Esophagus muscularis mucosa (tissue), 4 donors: ENCODE measurements at regions not wholly inside any gene's neighbourhood (a gene's known extent, or its start where the extent isn't known, plus 50 kb on each side); places are given as distances from the start of the nearest gene placed in this dataset.
"Not testable (repeated sequence)": the region's sequence is repeated elsewhere in the genome, so short reads cannot be mapped to it uniquely, and the experiment has no call there.

ENCODE experiments used
- DNase-seq: peaks from one replicate; pipeline ENCODE4 v3.0.0-alpha.2; 2017; ENCODE audit errors: extremely low spot score
- H3K27ac ChIP-seq, 4 donors: fragments of 200-600 bp; sonication (generic); replicated peaks in 1 of 4; 1 replicate in 3 of 4; 2 replicates in 1 of 4; pipeline ENCODE4 v1.5.1; 2016 to 2019; ENCODE audit warnings: mild to moderate bottlenecking in 1 of 4
- H3K27me3 ChIP-seq, 4 donors: fragments of 200-600 bp; sonication (generic); one replicate each; pipeline versions ENCODE4 v1.5.1 to v1.6.0; 2016 to 2019
- H3K36me3 ChIP-seq, 4 donors: fragments of 200-600 bp; sonication (generic); one replicate each; pipeline ENCODE4 v1.5.1; 2016 to 2019
- H3K4me1 ChIP-seq, 4 donors: fragments of 200-600 bp; sonication (generic); one replicate each; pipeline ENCODE4 v1.5.1; 2016 to 2019
- H3K4me3 ChIP-seq, 4 donors: fragments of 200-600 bp; sonication (generic); 1 replicate in 2 of 4; 2 replicates in 2 of 4; pipeline ENCODE4 v1.5.1; 2016 to 2019; ENCODE audit warnings: mild to moderate bottlenecking in 4 of 4, moderate library complexity in 1 of 4
- H3K9me3 ChIP-seq, 4 donors: fragments of 200-600 bp; sonication (generic); 1 replicate in 3 of 4; 2 replicates in 1 of 4; pipeline ENCODE4 v1.5.1; 2016 to 2019
- EP300 ChIP-seq: sonication (generic); formaldehyde crosslinking; IDR thresholded peaks from one replicate; pipeline ENCODE4 v1.6.1; 2017; ENCODE audit warnings: antibody characterized with exemption
- POLR2A ChIP-seq: fragments of 450-650 bp; IDR thresholded peaks from one replicate; pipeline ENCODE4 v1.6.1; 2017; ENCODE audit warnings: antibody characterized with exemption, moderate library complexity, mild to moderate bottlenecking, low read depth
- POLR2AphosphoS5 ChIP-seq, 2 donors: sonication (generic); formaldehyde crosslinking; IDR thresholded peaks; one replicate each; pipeline ENCODE4 v1.6.1; 2017; ENCODE audit warnings: antibody characterized with exemption in 2 of 2
- WGBS: methylation state at CpG from one replicate; pipeline ENCODE4 v1.1.5; 2018; 5-methylcytosine and 5-hydroxymethylcytosine counted together
- intact Hi-C: fragments of 100-400 bp; cut with DNase I; formaldehyde crosslinking; loops from one replicate; pipeline ENCODE4 v1.15.1; 2023
- TF ChIP-seq, protein P1 (sequence below), 3 experiments: fragments of 200-600 bp in 2 of 3; fragments of 450-650 bp in 1 of 3; sonication (generic) in 2 of 3; IDR thresholded peaks; one replicate each; pipeline ENCODE4 v1.5.1; 2017 to 2019; ENCODE audit warnings: antibody characterized with exemption in 3 of 3, mild to moderate bottlenecking in 2 of 3, moderate library complexity in 1 of 3

DNA sequence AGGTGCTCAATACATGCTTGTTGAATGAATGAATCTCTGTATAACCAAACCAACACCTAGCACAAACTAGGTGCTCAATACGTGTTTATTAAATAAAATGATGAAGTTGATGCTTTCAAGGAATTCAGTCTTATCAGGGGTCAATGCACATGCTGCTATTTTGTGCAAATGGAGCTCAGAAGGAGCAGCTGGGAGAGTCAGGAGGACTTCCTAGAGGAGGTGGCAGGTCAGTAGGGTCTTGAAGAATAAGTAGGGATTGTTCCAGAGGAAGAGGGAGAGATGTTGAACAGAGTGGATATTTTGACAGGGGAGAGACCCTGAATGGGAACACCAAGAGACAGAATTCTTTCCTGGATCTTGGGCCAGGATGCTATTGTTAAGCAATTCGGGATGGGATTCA lies 92.7 kb upstream of the LHX1 start:
- DNase-seq = no peak
- no peak overlapping the region for H3K27ac ChIP-seq
- WGBS = 79% methylated on average over 2 of the region's 2 CpGs
- H3K27me3 ChIP-seq = peaks cover 0 to 82% (median 4%) of the 10 kb centered on the region in 4 donors
- TF ChIP-seq POLR2AphosphoS5 (IDR thresholded peaks at IDR 0.05) = no peak
- TF ChIP-seq POLR2A = no peak
- TF ChIP-seq EP300 = no peak
- TF ChIP-seq, protein P1, sequence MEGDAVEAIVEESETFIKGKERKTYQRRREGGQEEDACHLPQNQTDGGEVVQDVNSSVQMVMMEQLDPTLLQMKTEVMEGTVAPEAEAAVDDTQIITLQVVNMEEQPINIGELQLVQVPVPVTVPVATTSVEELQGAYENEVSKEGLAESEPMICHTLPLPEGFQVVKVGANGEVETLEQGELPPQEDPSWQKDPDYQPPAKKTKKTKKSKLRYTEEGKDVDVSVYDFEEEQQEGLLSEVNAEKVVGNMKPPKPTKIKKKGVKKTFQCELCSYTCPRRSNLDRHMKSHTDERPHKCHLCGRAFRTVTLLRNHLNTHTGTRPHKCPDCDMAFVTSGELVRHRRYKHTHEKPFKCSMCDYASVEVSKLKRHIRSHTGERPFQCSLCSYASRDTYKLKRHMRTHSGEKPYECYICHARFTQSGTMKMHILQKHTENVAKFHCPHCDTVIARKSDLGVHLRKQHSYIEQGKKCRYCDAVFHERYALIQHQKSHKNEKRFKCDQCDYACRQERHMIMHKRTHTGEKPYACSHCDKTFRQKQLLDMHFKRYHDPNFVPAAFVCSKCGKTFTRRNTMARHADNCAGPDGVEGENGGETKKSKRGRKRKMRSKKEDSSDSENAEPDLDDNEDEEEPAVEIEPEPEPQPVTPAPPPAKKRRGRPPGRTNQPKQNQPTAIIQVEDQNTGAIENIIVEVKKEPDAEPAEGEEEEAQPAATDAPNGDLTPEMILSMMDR (IDR thresholded peaks at IDR 0.05) = no peak
- no peaks in the 10 kb centered on the region for H3K4me1 ChIP-seq
- H3K36me3 ChIP-seq = no peaks in the 10 kb centered on the region
- H3K4me3 ChIP-seq = no peak overlapping the region
- intact Hi-C loops = no loop called here
- H3K9me3 ChIP-seq = peaks cover 0 to 10% (median 2%) of the 10 kb centered on the region in 4 donors

DNA sequence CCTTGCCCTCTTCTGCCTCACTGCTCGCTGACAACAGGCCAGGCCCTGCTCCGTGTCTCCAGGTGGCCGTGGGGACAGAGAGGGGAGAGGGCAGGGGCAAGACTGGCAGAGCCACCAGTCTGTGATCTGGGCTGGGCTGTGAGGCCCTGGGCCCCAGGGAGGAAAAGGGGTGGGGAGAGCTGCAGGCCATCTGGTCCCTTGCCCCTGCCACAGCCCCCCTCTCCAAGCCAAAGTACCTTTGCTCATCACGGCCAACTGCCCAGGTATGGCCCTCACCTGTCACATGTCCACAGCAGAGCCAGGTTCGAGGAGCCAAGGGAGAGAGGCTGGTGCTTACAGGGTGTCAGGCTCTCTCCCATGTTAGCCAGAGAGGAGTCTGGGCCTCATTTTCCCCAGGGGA lies 91.4 kb upstream of the LHX1 start:
- Histone ChIP-seq H3K4me3 (no peak overlapping the region), H3K27ac (no peak overlapping the region), H3K9me3 (peaks cover 0 to 3% (median under 1%) of the 10 kb centered on the region in 4 donors), H3K4me1 (no peaks in the 10 kb centered on the region), H3K27me3 (peaks cover 0 to 74% (median 1%) of the 10 kb centered on the region in 4 donors), H3K36me3 (no peaks in the 10 kb centered on the region)
- 54% methylated on average over 5 of the region's 5 CpGs for WGBS
- intact Hi-C loops = no loop called here
- no peak for DNase-seq
- no peak for TF ChIP-seq POLR2A
- TF ChIP-seq POLR2AphosphoS5 (IDR thresholded peaks at IDR 0.05) = no peak
- TF ChIP-seq, protein P1 (IDR thresholded peaks at IDR 0.05) = no peak
- no peak for TF ChIP-seq EP300

- Histone ChIP-seq H3K4me3 (no peak overlapping the region), H3K9me3 (no peaks in the 10 kb centered on the region), H3K27ac (no peak overlapping the region), H3K27me3 (peaks cover 0 to 76% (median 0%) of the 10 kb centered on the region in 4 donors), H3K36me3 (no peaks in the 10 kb centered on the region), H3K4me1 (no peaks in the 10 kb centered on the region)
- intact Hi-C loops = no loop called here
- 65% methylated on average over 13 of the region's 14 CpGs for WGBS
- TF ChIP-seq POLR2AphosphoS5 (IDR thresholded peaks at IDR 0.05) = no peak
- no peak for TF ChIP-seq POLR2A
- DNase-seq = no peak
Measured at GRCh38 chr17:36846410-36847292, 90.6 kb upstream of the LHX1 start.

GRCh38 chr17:36848008-36848902 lies 89.0 kb upstream of the LHX1 start:
- intact Hi-C loops = no loop called here
- H3K4me1 ChIP-seq = no peaks in the 10 kb centered on the region
- no peaks in the 10 kb centered on the region for H3K36me3 ChIP-seq
- H3K4me3 ChIP-seq = no peak overlapping the region
- H3K27ac ChIP-seq = no peak overlapping the region
- TF ChIP-seq EP300 = no peak
- TF ChIP-seq POLR2AphosphoS5 (IDR thresholded peaks at IDR 0.05) = no peak
- TF ChIP-seq, protein P1 (IDR thresholded peaks at IDR 0.05) = no peak
- TF ChIP-seq POLR2A = no peak
- WGBS = 82% methylated on average over 9 of the region's 10 CpGs
- no peak for DNase-seq
- H3K27me3 ChIP-seq = peaks cover 0 to 63% (median 0%) of the 10 kb centered on the region in 4 donors
- no peaks in the 10 kb centered on the region for H3K9me3 ChIP-seq

- H3K4me1 ChIP-seq, H3K36me3 ChIP-seq, intact Hi-C loops, H3K9me3 ChIP-seq, DNase-seq, H3K4me3 ChIP-seq, H3K27ac ChIP-seq: not testable (repeated sequence)
- 90% methylated on average over 9 of the region's 9 CpGs for WGBS
- H3K27me3 ChIP-seq = peaks cover 0 to 56% (median 0%) of the 10 kb centered on the region in 4 donors
Measured at GRCh38 chr17:36849020-36849419, 88.3 kb upstream of the LHX1 start.
